GM12875 (cell line): ENCODE measurements at regions not wholly inside any gene's neighbourhood (a gene's known extent, or its start where the extent isn't known, plus 50 kb on each side); places are given as distances from the start of the nearest gene placed in this dataset.

Source experiments
- H3K4me3 ChIP-seq: one replicate; pipeline ENCODE4 v1.5.1; 2011; ENCODE audit warnings: low read depth, low read length, control low read depth
- CTCF ChIP-seq: IDR thresholded peaks from 2 replicates; pipeline ENCODE4 v1.5.1; 2011; ENCODE audit warnings: low read depth, mild to moderate bottlenecking, control low read depth, inconsistent platforms, low read length, moderate library complexity, borderline replicate concordance; ENCODE audit not compliant: insufficient read depth

- no peak for TF ChIP-seq CTCF
- no peak overlapping the region for H3K4me3 ChIP-seq
Observed at GRCh38 chr3:197392961-197393360, 94.5 kb upstream of the DLG1 start.

- no peak for TF ChIP-seq CTCF
- H3K4me3 ChIP-seq = no peak overlapping the region
Observed at GRCh38 chr3:197381371-197381770, 83.0 kb upstream of the DLG1 start.

GRCh38 chr3:197380786-197381185, 82.4 kb upstream of the DLG1 start:
- no peak for TF ChIP-seq CTCF
- H3K4me3 ChIP-seq = no peak overlapping the region

GRCh38 chr3:197378985-197379718, 80.7 kb upstream of the DLG1 start:
- no peak overlapping the region for H3K4me3 ChIP-seq
- TF ChIP-seq CTCF = no peak

- H3K4me3 ChIP-seq = no peak overlapping the region
- TF ChIP-seq CTCF = no peak
Observed at GRCh38 chr3:197376735-197377555, 78.5 kb upstream of the DLG1 start.

- TF ChIP-seq CTCF = no peak
- no peak overlapping the region for H3K4me3 ChIP-seq
Observed at GRCh38 chr3:197376020-197376419, 77.6 kb upstream of the DLG1 start.

- no peak overlapping the region for H3K4me3 ChIP-seq
- no peak for TF ChIP-seq CTCF
Observed at GRCh38 chr3:197375001-197375441, 76.6 kb upstream of the DLG1 start.
